GM21576 (cell line): ENCODE measurements at regions not wholly inside any gene's neighbourhood (a gene's known extent, or its start where the extent isn't known, plus 50 kb on each side); places are given as distances from the start of the nearest gene placed in this dataset.
"Not testable (repeated sequence)": the region's sequence is repeated elsewhere in the genome, so short reads cannot be mapped to it uniquely, and the experiment has no call there.

ENCODE experiments used
- ATAC-seq: cut with Tn5 transposase; IDR thresholded peaks from one replicate; pipeline ENCODE4 v1.9.1; 2021; ENCODE audit warnings: mild to moderate bottlenecking, moderate library complexity; ENCODE audit not compliant: unreplicated experiment

DNA sequence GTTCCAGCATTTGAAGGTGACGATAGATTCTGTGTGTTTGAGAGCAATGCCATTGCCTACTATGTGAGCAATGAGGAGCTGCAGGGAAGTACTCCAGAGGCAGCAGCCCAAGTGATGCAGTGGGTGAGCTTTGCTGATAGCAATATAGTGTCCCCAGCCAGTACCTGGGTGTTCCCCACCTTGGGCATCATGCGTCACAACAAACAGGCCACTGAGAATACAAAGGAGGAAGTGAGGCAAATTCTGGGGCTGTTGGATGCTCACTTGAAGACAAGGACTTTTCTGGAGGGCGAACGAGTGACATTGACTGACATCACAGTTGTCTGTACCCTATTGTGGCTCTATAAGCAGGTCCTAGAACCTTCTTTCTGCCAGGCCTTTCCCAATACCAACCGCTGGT, 142.0 kb downstream of the PLS3 start:
- no peak for ATAC-seq

- no peak for ATAC-seq
Observed at GRCh38 chrX:115709039-115709438, 148.1 kb downstream of the PLS3 start.

DNA sequence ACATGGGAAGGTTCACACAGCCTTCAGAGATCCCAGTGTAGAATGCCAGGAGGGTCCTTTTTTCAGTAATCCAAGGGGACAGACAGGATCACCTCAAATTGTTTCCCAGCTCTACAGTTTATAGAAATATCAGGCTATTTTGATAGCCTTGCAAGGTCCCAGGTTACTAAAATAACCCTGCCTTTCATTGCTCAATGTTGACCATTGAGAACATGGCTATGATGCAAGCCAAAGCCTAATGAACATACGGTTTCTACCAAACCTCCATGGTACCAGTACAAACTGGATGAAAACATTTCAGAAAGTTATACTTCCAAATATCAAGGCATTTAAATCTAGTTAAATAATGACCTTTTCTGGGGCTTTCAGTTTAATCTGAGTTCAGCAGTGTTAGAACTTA, 151.5 kb downstream of the PLS3 start:
- no peak for ATAC-seq

DNA sequence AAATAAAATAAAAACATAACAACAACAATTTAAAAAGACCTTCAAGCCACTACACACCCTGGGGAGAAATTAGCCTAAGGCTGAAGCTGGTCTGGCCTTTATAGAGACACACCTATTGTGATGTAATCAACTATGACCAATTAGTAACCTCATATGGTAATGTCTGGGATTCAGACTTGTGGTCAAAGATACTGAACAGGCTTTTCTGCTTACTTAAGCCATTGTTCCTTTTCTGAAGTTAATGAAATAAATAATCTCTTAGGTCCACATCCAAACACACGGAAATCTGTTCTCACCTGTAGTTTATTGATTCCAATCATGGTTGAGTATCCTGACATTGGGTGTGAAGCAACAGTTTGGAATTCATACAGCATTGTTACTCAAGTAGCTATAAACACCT, 152.5 kb downstream of the PLS3 start:
- no peak for ATAC-seq

GRCh38 chrX:115719171-115719570, 158.2 kb downstream of the PLS3 start:
- ATAC-seq, result no peak

GRCh38 chrX:115722724-115723433, 161.9 kb downstream of the PLS3 start:
- not testable (repeated sequence) for ATAC-seq

GRCh38 chrX:115725370-115725769, 164.4 kb downstream of the PLS3 start:
- not testable (repeated sequence) for ATAC-seq

- ATAC-seq, result peak; percentile 62
Observed at GRCh38 chrX:115727792-115728732, 167.1 kb downstream of the PLS3 start.

- not testable (repeated sequence) for ATAC-seq
Observed at GRCh38 chrX:115732530-115732929, 171.6 kb downstream of the PLS3 start.

DNA sequence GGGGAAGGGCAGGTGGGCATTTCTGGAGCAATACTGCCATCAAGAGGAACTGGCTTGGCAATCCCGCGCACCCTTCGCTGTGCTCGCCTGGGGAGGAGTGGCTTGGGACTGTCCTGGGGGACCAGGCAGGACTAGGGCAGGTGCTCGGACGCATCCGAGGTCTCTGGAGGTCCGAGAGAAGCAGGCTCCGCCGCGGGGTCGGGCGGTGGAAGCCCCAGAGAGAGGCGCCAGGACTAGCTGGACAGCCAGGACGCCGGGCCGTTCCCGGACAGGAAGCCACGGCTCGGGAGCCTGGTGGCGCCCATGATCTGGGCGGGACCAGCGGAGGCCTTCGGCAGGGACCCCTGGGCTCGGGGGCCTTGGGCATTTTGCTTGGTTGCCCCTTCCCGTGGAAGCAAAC, 174.3 kb downstream of the PLS3 start:
- not testable (repeated sequence) for ATAC-seq
